ENCODE measurements at regions not wholly inside any gene's neighbourhood (a gene's known extent, or its start where the extent isn't known, plus 50 kb on each side); places are given as distances from the start of the nearest gene placed in this dataset.
"Not testable (repeated sequence)": the region's sequence is repeated elsewhere in the genome, so short reads cannot be mapped to it uniquely, and the experiment has no call there.

DNA sequence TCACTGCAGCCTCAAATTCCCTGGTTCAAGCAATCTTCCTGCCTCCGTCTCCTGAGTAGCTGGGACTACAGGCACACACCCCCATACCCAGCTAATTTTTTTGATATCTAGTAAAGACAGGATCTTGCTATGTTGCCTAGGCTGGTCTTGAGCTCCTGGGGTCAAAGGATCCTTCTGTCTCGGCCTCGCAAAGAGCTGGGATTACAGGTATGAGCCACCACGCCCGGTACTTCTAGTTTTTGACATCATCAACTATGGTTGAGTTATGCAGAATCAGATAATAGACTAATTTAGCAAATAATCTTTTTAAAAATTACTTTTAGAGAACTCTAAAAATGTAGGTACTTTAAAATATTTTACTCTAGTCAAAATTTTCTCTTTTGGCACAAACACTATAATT is 166.2 kb downstream of the SOX4 start:
- no peak overlapping the region for H3K9ac ChIP-seq (ENCODE audit: low read length)
- H2AFZ ChIP-seq (ENCODE audit: low read depth, low read length): no peak overlapping the region
- H3K27ac Mint-ChIP-seq (ENCODE audit: unreplicated experiment): no peak overlapping the region
- H3K36me3 ChIP-seq (ENCODE audit: insufficient read depth, low read length): no peaks in the 10 kb centered on the region
- no peaks in the 10 kb centered on the region for H3K27me3 Mint-ChIP-seq (ENCODE audit: low read depth, unreplicated experiment)
- DNase-seq (ENCODE audit: low read depth) (no peak), FAIRE-seq (no peak)
- peaks cover 24% of the 10 kb centered on the region for H3K79me2 ChIP-seq (ENCODE audit: insufficient read depth, low read length)
- H3K27ac ChIP-seq (ENCODE audit: low read depth, low read length): no peak overlapping the region
- H3K4me2 ChIP-seq (ENCODE audit: low read length): no peak overlapping the region
- no peaks in the 10 kb centered on the region for H4K20me1 ChIP-seq (ENCODE audit: insufficient read depth, low read length)
- no peak overlapping the region for H3K4me3 Mint-ChIP-seq (ENCODE audit: unreplicated experiment)
- no peak for TF ChIP-seq CTCF (IDR thresholded peaks at IDR 0.05; ENCODE audit: insufficient read depth, low read depth, low read length)
- TF ChIP-seq EZH2 (IDR thresholded peaks at IDR 0.05; ENCODE audit: insufficient read depth, low read length): no peak
- H3K4me1 Mint-ChIP-seq (ENCODE audit: low read depth, unreplicated experiment): peaks cover 13% of the 10 kb centered on the region
- no peaks in the 10 kb centered on the region for H3K9me3 ChIP-seq (ENCODE audit: insufficient read depth, low read depth, low read length)
- peaks cover 2% of the 10 kb centered on the region for H3K9me3 Mint-ChIP-seq (ENCODE audit: unreplicated experiment)
- H3K27me3 ChIP-seq (ENCODE audit: insufficient read depth, low read length): no peaks in the 10 kb centered on the region
- H3K4me1 ChIP-seq (ENCODE audit: insufficient read depth, low read length): peaks cover 6% of the 10 kb centered on the region
- no peak overlapping the region for H3K4me3 ChIP-seq (ENCODE audit: insufficient read depth, low read depth, low read length)
- peaks cover 14% of the 10 kb centered on the region for H3K36me3 Mint-ChIP-seq (ENCODE audit: low read depth, unreplicated experiment)

DNA sequence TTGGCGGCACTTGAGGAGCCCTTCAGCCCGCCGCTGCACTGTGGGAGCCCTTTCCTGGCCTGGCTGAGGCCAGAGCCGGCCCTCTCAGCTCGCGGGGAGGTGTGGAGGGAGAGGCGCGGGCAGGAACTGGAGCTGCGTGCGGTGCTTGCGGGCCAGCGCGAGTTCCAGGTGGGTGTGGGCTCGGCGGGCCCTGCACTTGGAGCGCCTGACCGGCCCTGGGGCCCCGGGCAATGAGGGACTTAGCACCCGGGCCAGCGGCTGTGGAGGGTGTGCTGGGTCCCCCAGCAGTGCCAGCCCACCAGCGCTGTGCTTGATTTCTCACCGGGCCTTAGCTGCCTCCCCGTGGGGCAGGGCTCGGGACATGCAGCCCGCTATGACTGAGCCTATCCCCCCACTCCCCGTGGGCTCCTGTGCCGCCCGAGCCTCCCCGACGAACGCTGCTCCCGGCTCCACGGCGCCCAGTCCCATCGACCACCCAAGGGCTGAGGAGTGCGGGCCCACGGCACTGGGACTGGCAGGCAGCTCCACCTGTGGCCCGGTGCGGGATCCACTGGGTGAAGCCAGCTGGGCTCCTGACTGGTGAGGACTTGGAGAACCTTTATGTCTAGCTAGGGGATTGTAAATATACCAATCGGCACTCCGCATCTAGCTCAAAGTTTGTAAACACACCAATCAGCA is 167.6 kb downstream of the SOX4 start:
- H3K9me3 ChIP-seq (ENCODE audit: insufficient read depth, low read depth, low read length); H3K4me2 ChIP-seq (ENCODE audit: low read length); H3K27ac Mint-ChIP-seq (ENCODE audit: unreplicated experiment); H3K27me3 ChIP-seq (ENCODE audit: insufficient read depth, low read length); H3K4me1 ChIP-seq (ENCODE audit: insufficient read depth, low read length); H3K9me3 Mint-ChIP-seq (ENCODE audit: unreplicated experiment); H3K4me3 Mint-ChIP-seq (ENCODE audit: unreplicated experiment); DNase-seq (ENCODE audit: low read depth); H3K4me3 ChIP-seq (ENCODE audit: insufficient read depth, low read depth, low read length); H3K36me3 ChIP-seq (ENCODE audit: insufficient read depth, low read length); FAIRE-seq; H3K27ac ChIP-seq (ENCODE audit: low read depth, low read length); H3K27me3 Mint-ChIP-seq (ENCODE audit: low read depth, unreplicated experiment); H2AFZ ChIP-seq (ENCODE audit: low read depth, low read length); H3K4me1 Mint-ChIP-seq (ENCODE audit: low read depth, unreplicated experiment); H4K20me1 ChIP-seq (ENCODE audit: insufficient read depth, low read length); H3K9ac ChIP-seq (ENCODE audit: low read length): not testable (repeated sequence)
- H3K79me2 ChIP-seq (ENCODE audit: insufficient read depth, low read length): peaks cover 15% of the 10 kb centered on the region
- peaks cover 17% of the 10 kb centered on the region for H3K36me3 Mint-ChIP-seq (ENCODE audit: low read depth, unreplicated experiment)

DNA sequence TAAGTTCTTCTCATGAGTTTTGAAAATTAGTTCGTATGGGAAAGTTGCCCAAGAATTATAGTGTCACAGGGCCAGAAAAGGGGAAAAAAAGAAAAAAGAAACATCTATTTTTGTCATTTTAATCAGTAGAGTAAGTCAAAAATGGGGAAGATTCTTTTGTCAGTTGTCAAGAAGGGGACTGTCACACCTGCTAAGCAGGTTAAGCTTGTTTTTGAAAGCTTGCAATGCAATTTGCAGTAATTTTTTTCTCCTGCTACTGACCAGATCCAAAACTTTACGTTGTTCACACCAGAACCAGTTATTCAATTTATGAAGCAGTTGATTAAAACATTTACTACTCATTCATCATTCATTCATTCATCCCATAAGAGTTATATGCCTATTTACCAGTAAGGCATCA is 171.4 kb downstream of the SOX4 start:
- no peak overlapping the region for H3K4me2 ChIP-seq (ENCODE audit: low read length)
- DNase-seq (ENCODE audit: low read depth): no peak
- peaks cover 22% of the 10 kb centered on the region for H3K4me1 ChIP-seq (ENCODE audit: insufficient read depth, low read length)
- Mint-ChIP-seq H3K4me1 (ENCODE audit: low read depth, unreplicated experiment) (peaks cover 21% of the 10 kb centered on the region), H3K27ac (ENCODE audit: unreplicated experiment) (no peak overlapping the region), H3K9me3 (ENCODE audit: unreplicated experiment) (peaks cover 2% of the 10 kb centered on the region), H3K27me3 (ENCODE audit: low read depth, unreplicated experiment) (no peaks in the 10 kb centered on the region), H3K36me3 (ENCODE audit: low read depth, unreplicated experiment) (peaks cover 17% of the 10 kb centered on the region), H3K4me3 (ENCODE audit: unreplicated experiment) (no peak overlapping the region)
- no peak for TF ChIP-seq CTCF (IDR thresholded peaks at IDR 0.05; ENCODE audit: insufficient read depth, low read depth, low read length)
- no peak for TF ChIP-seq EZH2 (IDR thresholded peaks at IDR 0.05; ENCODE audit: insufficient read depth, low read length)
- no peak overlapping the region for H2AFZ ChIP-seq (ENCODE audit: low read depth, low read length)
- H3K27me3 ChIP-seq (ENCODE audit: insufficient read depth, low read length): no peaks in the 10 kb centered on the region
- H3K4me3 ChIP-seq (ENCODE audit: insufficient read depth, low read depth, low read length): no peak overlapping the region
- H3K27ac ChIP-seq (ENCODE audit: low read depth, low read length): no peak overlapping the region
- H3K9me3 ChIP-seq (ENCODE audit: insufficient read depth, low read depth, low read length): no peaks in the 10 kb centered on the region
- H3K79me2 ChIP-seq (ENCODE audit: insufficient read depth, low read length): peaks cover 4% of the 10 kb centered on the region
- no peaks in the 10 kb centered on the region for H4K20me1 ChIP-seq (ENCODE audit: insufficient read depth, low read length)
- FAIRE-seq: no peak
- no peaks in the 10 kb centered on the region for H3K36me3 ChIP-seq (ENCODE audit: insufficient read depth, low read length)
- H3K9ac ChIP-seq (ENCODE audit: low read length): no peak overlapping the region
